Calu3 (cell line): ENCODE measurements at regions not wholly inside any gene's neighbourhood (a gene's known extent, or its start where the extent isn't known, plus 50 kb on each side); places are given as distances from the start of the nearest gene placed in this dataset.

ENCODE experiments used
- BruUV-seq: library from RNA; stranded (reverse); fragments of 400-500 nt; replicated peaks from 2 replicates; lab custom pipeline; 2021; lab: Mats Ljungman, UMichigan
- CTCF ChIA-PET: fragments of 300-600 bp; sonication (Branson Sonifier 250); formaldehyde crosslinking; loops from one replicate; lab custom pipeline; 2022; ENCODE audit warnings: antibody characterized with exemption; lab: Charles Lee
- DNase-seq: peaks from one replicate; pipeline ENCODE4 v3.0.0; 2022
- H3K27ac Mint-ChIP-seq: one replicate; pipeline ENCODE4 v1.8.0; 2022; ENCODE audit warnings: mixed read lengths; ENCODE audit not compliant: unreplicated experiment
- H3K27me3 Mint-ChIP-seq: one replicate; pipeline ENCODE4 v1.8.0; 2022; ENCODE audit warnings: mixed read lengths; ENCODE audit not compliant: unreplicated experiment
- H3K36me3 Mint-ChIP-seq: one replicate; pipeline ENCODE4 v1.8.0; 2022; ENCODE audit warnings: mild to moderate bottlenecking, moderate library complexity, mixed read lengths; ENCODE audit not compliant: insufficient read depth, unreplicated experiment
- H3K4me1 Mint-ChIP-seq: one replicate; pipeline ENCODE4 v1.8.0; 2022; ENCODE audit warnings: mild to moderate bottlenecking, low read depth, mixed read lengths; ENCODE audit not compliant: unreplicated experiment
- H3K4me3 Mint-ChIP-seq: one replicate; pipeline ENCODE4 v1.8.0; 2022; ENCODE audit warnings: mild to moderate bottlenecking, low read depth, moderate library complexity, mixed read lengths; ENCODE audit not compliant: unreplicated experiment
- H3K9me3 Mint-ChIP-seq: one replicate; pipeline ENCODE4 v1.8.0; 2022; ENCODE audit warnings: low read depth, mixed read lengths; ENCODE audit not compliant: unreplicated experiment
- CTCF ChIP-seq: fragments of 200-600 bp; IDR thresholded peaks from one replicate; pipeline ENCODE4 v1.8.0; 2022; ENCODE audit warnings: antibody characterized with exemption; ENCODE audit not compliant: unreplicated experiment
- intact Hi-C: fragments of 100-400 bp; cut with micrococcal nuclease; formaldehyde crosslinking; loops from one replicate; pipeline ENCODE4 v1.10.0; 2022; ENCODE audit not compliant: unreplicated experiment

GRCh38 chr9:12232836-12233235 lies 460.3 kb upstream of the TYRP1 start:
- Mint-ChIP-seq H3K4me3 (no peak overlapping the region), H3K36me3 (no peaks in the 10 kb centered on the region), H3K27me3 (no peaks in the 10 kb centered on the region), H3K4me1 (no peaks in the 10 kb centered on the region), H3K27ac (no peak overlapping the region), H3K9me3 (peaks cover 15% of the 10 kb centered on the region)
- no TSS peak for BruUV-seq
- DNase-seq, result no peak
- intact Hi-C loops, result no loop called here
- CTCF ChIA-PET, result no interaction called here
- no peak for TF ChIP-seq CTCF

- H3K9me3 Mint-ChIP-seq, result peaks cover 5% of the 10 kb centered on the region
- BruUV-seq, result no TSS peak
- no peaks in the 10 kb centered on the region for H3K36me3 Mint-ChIP-seq
- H3K4me3 Mint-ChIP-seq, result no peak overlapping the region
- intact Hi-C loops, result no loop called here
- TF ChIP-seq CTCF, result no peak
- H3K27me3 Mint-ChIP-seq, result no peaks in the 10 kb centered on the region
- CTCF ChIA-PET, result no interaction called here
- H3K27ac Mint-ChIP-seq, result no peak overlapping the region
- DNase-seq, result no peak
- H3K4me1 Mint-ChIP-seq, result no peaks in the 10 kb centered on the region
Observed at GRCh38 chr9:12253941-12254340, 439.2 kb upstream of the TYRP1 start.

GRCh38 chr9:12266758-12267157 lies 426.4 kb upstream of the TYRP1 start:
- Mint-ChIP-seq H3K27ac (no peak overlapping the region), H3K36me3 (no peaks in the 10 kb centered on the region), H3K9me3 (peaks cover 4% of the 10 kb centered on the region), H3K4me1 (no peaks in the 10 kb centered on the region), H3K27me3 (no peaks in the 10 kb centered on the region), H3K4me3 (no peak overlapping the region)
- TF ChIP-seq CTCF, result no peak
- CTCF ChIA-PET, result no interaction called here
- no peak for DNase-seq
- no TSS peak for BruUV-seq
- intact Hi-C loops, result no loop called here

GRCh38 chr9:12271421-12271891 lies 421.7 kb upstream of the TYRP1 start:
- Mint-ChIP-seq H3K27ac (no peak overlapping the region), H3K4me1 (no peaks in the 10 kb centered on the region), H3K27me3 (no peaks in the 10 kb centered on the region), H3K4me3 (no peak overlapping the region), H3K36me3 (no peaks in the 10 kb centered on the region), H3K9me3 (peaks cover 4% of the 10 kb centered on the region)
- intact Hi-C loops, result no loop called here
- no peak for DNase-seq
- no TSS peak for BruUV-seq
- no peak for TF ChIP-seq CTCF
- CTCF ChIA-PET, result no interaction called here
